GM12878 (cell line): ENCODE measurements at regions not wholly inside any gene's neighbourhood (a gene's known extent, or its start where the extent isn't known, plus 50 kb on each side); places are given as distances from the start of the nearest gene placed in this dataset.

ENCODE experiments used
- TF ChIP-seq, protein P1 (sequence below): IDR thresholded peaks from 2 replicates; pipeline ENCODE4 v1.6.1; 2012; ENCODE audit warnings: low read depth, low read length, improper control_type of control experiment
- TF ChIP-seq, protein P2 (sequence below): fragments of 450-650 bp; IDR thresholded peaks from 2 replicates; pipeline ENCODE4 v1.6.1; 2016; ENCODE audit warnings: mild to moderate bottlenecking
- TF ChIP-seq, protein P3 (sequence below), 3 experiments: IDR thresholded peaks in 2 of 3; conservative IDR thresholded peaks in 1 of 3; 2 replicates each; pipeline ENCODE4 v1.5.1; 2011; ENCODE audit warnings: low read depth in 3 of 3, low read length in 3 of 3, mild to moderate bottlenecking in 3 of 3, control low read depth in 2 of 3, moderate library complexity in 2 of 3, inconsistent platforms in 1 of 3, mixed read lengths in 1 of 3; ENCODE audit not compliant: control insufficient read depth in 2 of 3, insufficient read depth in 1 of 3; ENCODE audit errors: extremely low read depth in 1 of 3

DNA sequence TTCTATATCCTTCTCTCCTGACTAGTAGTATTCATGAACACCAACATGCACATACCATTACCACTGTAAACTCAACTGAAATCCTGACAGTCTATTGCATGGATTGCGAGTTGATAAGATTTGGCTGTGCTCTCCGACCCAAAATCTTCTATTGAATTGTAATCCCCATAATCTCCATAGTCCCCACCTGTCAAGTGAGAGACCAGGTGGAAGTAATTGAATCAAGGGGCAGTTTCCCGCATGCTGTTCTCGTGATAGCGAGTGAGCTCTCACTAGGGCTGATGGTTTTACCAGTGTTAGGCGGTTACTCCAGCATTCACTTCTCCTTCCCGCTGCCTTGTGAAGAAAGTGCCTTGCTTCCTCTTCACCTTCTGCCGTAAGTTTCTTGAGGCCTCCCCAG lies 261.8 kb downstream of the PHF14 start:
- TF ChIP-seq, protein P1, sequence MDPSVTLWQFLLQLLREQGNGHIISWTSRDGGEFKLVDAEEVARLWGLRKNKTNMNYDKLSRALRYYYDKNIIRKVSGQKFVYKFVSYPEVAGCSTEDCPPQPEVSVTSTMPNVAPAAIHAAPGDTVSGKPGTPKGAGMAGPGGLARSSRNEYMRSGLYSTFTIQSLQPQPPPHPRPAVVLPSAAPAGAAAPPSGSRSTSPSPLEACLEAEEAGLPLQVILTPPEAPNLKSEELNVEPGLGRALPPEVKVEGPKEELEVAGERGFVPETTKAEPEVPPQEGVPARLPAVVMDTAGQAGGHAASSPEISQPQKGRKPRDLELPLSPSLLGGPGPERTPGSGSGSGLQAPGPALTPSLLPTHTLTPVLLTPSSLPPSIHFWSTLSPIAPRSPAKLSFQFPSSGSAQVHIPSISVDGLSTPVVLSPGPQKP = no peak
- TF ChIP-seq, protein P2, sequence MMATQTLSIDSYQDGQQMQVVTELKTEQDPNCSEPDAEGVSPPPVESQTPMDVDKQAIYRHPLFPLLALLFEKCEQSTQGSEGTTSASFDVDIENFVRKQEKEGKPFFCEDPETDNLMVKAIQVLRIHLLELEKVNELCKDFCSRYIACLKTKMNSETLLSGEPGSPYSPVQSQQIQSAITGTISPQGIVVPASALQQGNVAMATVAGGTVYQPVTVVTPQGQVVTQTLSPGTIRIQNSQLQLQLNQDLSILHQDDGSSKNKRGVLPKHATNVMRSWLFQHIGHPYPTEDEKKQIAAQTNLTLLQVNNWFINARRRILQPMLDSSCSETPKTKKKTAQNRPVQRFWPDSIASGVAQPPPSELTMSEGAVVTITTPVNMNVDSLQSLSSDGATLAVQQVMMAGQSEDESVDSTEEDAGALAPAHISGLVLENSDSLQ = no peak
- TF ChIP-seq, protein P3, sequence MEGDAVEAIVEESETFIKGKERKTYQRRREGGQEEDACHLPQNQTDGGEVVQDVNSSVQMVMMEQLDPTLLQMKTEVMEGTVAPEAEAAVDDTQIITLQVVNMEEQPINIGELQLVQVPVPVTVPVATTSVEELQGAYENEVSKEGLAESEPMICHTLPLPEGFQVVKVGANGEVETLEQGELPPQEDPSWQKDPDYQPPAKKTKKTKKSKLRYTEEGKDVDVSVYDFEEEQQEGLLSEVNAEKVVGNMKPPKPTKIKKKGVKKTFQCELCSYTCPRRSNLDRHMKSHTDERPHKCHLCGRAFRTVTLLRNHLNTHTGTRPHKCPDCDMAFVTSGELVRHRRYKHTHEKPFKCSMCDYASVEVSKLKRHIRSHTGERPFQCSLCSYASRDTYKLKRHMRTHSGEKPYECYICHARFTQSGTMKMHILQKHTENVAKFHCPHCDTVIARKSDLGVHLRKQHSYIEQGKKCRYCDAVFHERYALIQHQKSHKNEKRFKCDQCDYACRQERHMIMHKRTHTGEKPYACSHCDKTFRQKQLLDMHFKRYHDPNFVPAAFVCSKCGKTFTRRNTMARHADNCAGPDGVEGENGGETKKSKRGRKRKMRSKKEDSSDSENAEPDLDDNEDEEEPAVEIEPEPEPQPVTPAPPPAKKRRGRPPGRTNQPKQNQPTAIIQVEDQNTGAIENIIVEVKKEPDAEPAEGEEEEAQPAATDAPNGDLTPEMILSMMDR (IDR thresholded peaks at IDR 0.05 in 2 of 3, conservative IDR thresholded peaks at IDR 0.05 in 1 of 3; ENCODE audit: control insufficient read depth in 2 of 3, extremely low read depth in 1 of 3, insufficient read depth in 1 of 3, low read depth in 3 of 3, low read length in 3 of 3) = no peak
